Transverse colon (tissue), 3 donors: ENCODE measurements at regions not wholly inside any gene's neighbourhood (a gene's known extent, or its start where the extent isn't known, plus 50 kb on each side); places are given as distances from the start of the nearest gene placed in this dataset.

ENCODE experiments used
- POLR2A ChIP-seq: fragments of 450-650 bp; IDR thresholded peaks from one replicate; pipeline ENCODE4 v1.6.1; 2016; ENCODE audit warnings: antibody characterized with exemption, mild to moderate bottlenecking, moderate library complexity
- TF ChIP-seq, protein P1 (sequence below), 5 experiments: fragments of 200-600 bp in 3 of 5; fragments of 450-650 bp in 2 of 5; sonication (generic) in 3 of 5; IDR thresholded peaks; 1 replicate in 2 of 5; 2 replicates in 3 of 5; pipeline ENCODE4 v1.5.1; 2016 to 2017; ENCODE audit warnings: antibody characterized with exemption in 5 of 5, inconsistent platforms in 3 of 5, mild to moderate bottlenecking in 2 of 5, moderate library complexity in 1 of 5

DNA sequence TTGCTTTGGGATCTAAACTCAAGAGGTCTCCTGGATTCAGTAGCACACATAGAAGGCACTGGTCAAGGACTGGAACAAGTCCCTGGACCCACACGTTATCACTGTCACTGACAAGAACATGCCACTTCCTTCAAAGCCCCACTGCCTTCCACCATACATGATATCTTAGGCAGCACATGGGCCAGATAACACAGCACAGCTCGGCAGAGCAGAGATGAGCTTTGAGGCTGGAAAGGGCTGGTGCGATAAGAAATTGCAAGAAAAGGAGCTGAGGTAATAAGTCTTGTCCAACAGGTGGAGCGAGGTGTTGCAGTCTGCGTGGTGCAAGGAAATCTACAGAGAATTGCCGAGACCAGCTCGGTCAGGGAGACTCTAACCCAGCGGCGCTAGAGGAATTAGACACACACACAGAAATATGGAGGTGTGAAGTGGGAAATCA is 139.8 kb upstream of the CDK13 start:
- TF ChIP-seq, protein P1, sequence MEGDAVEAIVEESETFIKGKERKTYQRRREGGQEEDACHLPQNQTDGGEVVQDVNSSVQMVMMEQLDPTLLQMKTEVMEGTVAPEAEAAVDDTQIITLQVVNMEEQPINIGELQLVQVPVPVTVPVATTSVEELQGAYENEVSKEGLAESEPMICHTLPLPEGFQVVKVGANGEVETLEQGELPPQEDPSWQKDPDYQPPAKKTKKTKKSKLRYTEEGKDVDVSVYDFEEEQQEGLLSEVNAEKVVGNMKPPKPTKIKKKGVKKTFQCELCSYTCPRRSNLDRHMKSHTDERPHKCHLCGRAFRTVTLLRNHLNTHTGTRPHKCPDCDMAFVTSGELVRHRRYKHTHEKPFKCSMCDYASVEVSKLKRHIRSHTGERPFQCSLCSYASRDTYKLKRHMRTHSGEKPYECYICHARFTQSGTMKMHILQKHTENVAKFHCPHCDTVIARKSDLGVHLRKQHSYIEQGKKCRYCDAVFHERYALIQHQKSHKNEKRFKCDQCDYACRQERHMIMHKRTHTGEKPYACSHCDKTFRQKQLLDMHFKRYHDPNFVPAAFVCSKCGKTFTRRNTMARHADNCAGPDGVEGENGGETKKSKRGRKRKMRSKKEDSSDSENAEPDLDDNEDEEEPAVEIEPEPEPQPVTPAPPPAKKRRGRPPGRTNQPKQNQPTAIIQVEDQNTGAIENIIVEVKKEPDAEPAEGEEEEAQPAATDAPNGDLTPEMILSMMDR (IDR thresholded peaks at IDR 0.05), result no peak
- TF ChIP-seq POLR2A, result no peak
